GM21786 (cell line): ENCODE measurements at regions not wholly inside any gene's neighbourhood (a gene's known extent, or its start where the extent isn't known, plus 50 kb on each side); places are given as distances from the start of the nearest gene placed in this dataset.
"Not testable (repeated sequence)": the region's sequence is repeated elsewhere in the genome, so short reads cannot be mapped to it uniquely, and the experiment has no call there.

Experiments
- ATAC-seq: cut with Tn5 transposase; IDR thresholded peaks from one replicate; pipeline ENCODE4 v1.9.1; 2021; ENCODE audit not compliant: unreplicated experiment

GRCh38 chr15:79538527-79538926 lies 106.4 kb downstream of the MINAR1 start:
- ATAC-seq = no peak

GRCh38 chr15:79539401-79539800 lies 107.3 kb downstream of the MINAR1 start:
- ATAC-seq = no peak

GRCh38 chr15:79540551-79540950 lies 108.4 kb downstream of the MINAR1 start:
- no peak for ATAC-seq

- ATAC-seq = no peak
These were observed 109.1 kb downstream of the MINAR1 start for GRCh38 chr15:79541196-79541595.

- no peak for ATAC-seq
These were observed 111.0 kb downstream of the MINAR1 start for GRCh38 chr15:79543097-79543496.

- ATAC-seq = no peak
These were observed 117.1 kb downstream of the MINAR1 start for GRCh38 chr15:79549196-79549595.

- ATAC-seq = no peak
These were observed 128.2 kb downstream of the MINAR1 start for GRCh38 chr15:79560384-79560783.

GRCh38 chr15:79561982-79562381 lies 129.8 kb downstream of the MINAR1 start:
- ATAC-seq = no peak

- no peak for ATAC-seq
These were observed 130.3 kb downstream of the MINAR1 start for GRCh38 chr15:79562403-79562815.

GRCh38 chr15:79562899-79563298 lies 130.8 kb downstream of the MINAR1 start:
- ATAC-seq = no peak

GRCh38 chr15:79570004-79570403 lies 137.9 kb downstream of the MINAR1 start:
- no peak for ATAC-seq

GRCh38 chr15:79572691-79573404 lies 140.7 kb downstream of the MINAR1 start:
- ATAC-seq = no peak

GRCh38 chr15:79574431-79575273 lies 142.5 kb downstream of the MINAR1 start:
- not testable (repeated sequence) for ATAC-seq

GRCh38 chr15:79582650-79583049 lies 150.5 kb downstream of the MINAR1 start:
- no peak for ATAC-seq

- ATAC-seq = no peak
These were observed 160.0 kb downstream of the MINAR1 start for GRCh38 chr15:79592126-79592525.

GRCh38 chr15:79593119-79593869 lies 161.2 kb downstream of the MINAR1 start:
- no peak for ATAC-seq

GRCh38 chr15:79595306-79595705 lies 163.2 kb downstream of the MINAR1 start:
- no peak for ATAC-seq

GRCh38 chr15:79595995-79596622 lies 164.0 kb downstream of the MINAR1 start:
- ATAC-seq = peak; percentile 96

- ATAC-seq = no peak
These were observed 166.5 kb downstream of the MINAR1 start for GRCh38 chr15:79598639-79599038.

- ATAC-seq = no peak
These were observed 169.4 kb downstream of the MINAR1 start for GRCh38 chr15:79601405-79602086.
